NB4 (cell line): ENCODE measurements at regions not wholly inside any gene's neighbourhood (a gene's known extent, or its start where the extent isn't known, plus 50 kb on each side); places are given as distances from the start of the nearest gene placed in this dataset.

ENCODE experiments used
- DNase-seq: peaks from one replicate; pipeline ENCODE4 v3.0.0; 2010; ENCODE audit warnings: low read depth
- H3K4me3 ChIP-seq: one replicate; pipeline ENCODE4 v1.5.1; 2011; ENCODE audit warnings: mild to moderate bottlenecking, low read depth, low read length, moderate library complexity
- CTCF ChIP-seq: IDR thresholded peaks from one replicate; pipeline ENCODE4 v1.5.1; 2012; ENCODE audit warnings: low read depth, low read length
- MAX ChIP-seq: IDR thresholded peaks from 2 replicates; pipeline ENCODE4 v1.6.1; 2011; ENCODE audit warnings: low read depth, low read length
- MYC ChIP-seq: IDR thresholded peaks from 2 replicates; pipeline ENCODE4 v1.6.1; 2011; ENCODE audit warnings: low read depth, low read length
- POLR2A ChIP-seq: IDR thresholded peaks from 2 replicates; pipeline ENCODE4 v1.6.1; 2011; ENCODE audit warnings: mild to moderate bottlenecking; ENCODE audit not compliant: insufficient read length; ENCODE audit errors: extremely low read depth

GRCh38 chr4:63275491-63275890, 1133.8 kb downstream of the TECRL start:
- no peak overlapping the region for H3K4me3 ChIP-seq
- DNase-seq = no peak
- TF ChIP-seq MYC (no peak), MAX (no peak), CTCF (no peak), POLR2A (no peak)

- DNase-seq = no peak
- no peak overlapping the region for H3K4me3 ChIP-seq
- TF ChIP-seq MAX (no peak), MYC (no peak), CTCF (no peak), POLR2A (no peak)
Measured at GRCh38 chr4:63269156-63269555, 1140.1 kb downstream of the TECRL start.

- H3K4me3 ChIP-seq = no peak overlapping the region
- TF ChIP-seq CTCF (no peak), POLR2A (no peak), MYC (no peak), MAX (no peak)
- no peak for DNase-seq
Measured at GRCh38 chr4:63233671-63234070, 1175.6 kb downstream of the TECRL start.

GRCh38 chr4:63232058-63232457, 1177.2 kb downstream of the TECRL start:
- TF ChIP-seq CTCF (no peak), POLR2A (no peak), MYC (no peak), MAX (no peak)
- no peak for DNase-seq
- no peak overlapping the region for H3K4me3 ChIP-seq

GRCh38 chr4:63226229-63226628, 1183.0 kb downstream of the TECRL start:
- DNase-seq = no peak

GRCh38 chr4:63222466-63222865, 1186.8 kb downstream of the TECRL start:
- no peak for DNase-seq
- TF ChIP-seq MYC (no peak), POLR2A (no peak), MAX (no peak), CTCF (no peak)
- H3K4me3 ChIP-seq = no peak overlapping the region

More at GRCh38 chr4:63226229-63226628, 1183.0 kb downstream of the TECRL start:
- TF ChIP-seq MAX (no peak), MYC (no peak), POLR2A (no peak)
- H3K4me3 ChIP-seq = no peak overlapping the region
